ENCODE measurements at regions not wholly inside any gene's neighbourhood (a gene's known extent, or its start where the extent isn't known, plus 50 kb on each side); places are given as distances from the start of the nearest gene placed in this dataset.

GRCh38 chr2:15864176-15864769 lies 76.1 kb upstream of the MYCN start:
- H3K79me2 ChIP-seq (replicated peaks; ENCODE audit: insufficient read depth, low read length), result no peaks in the 10 kb centered on the region
- H3K9me3 ChIP-seq (ENCODE audit: low read length), result no peaks in the 10 kb centered on the region
- no peak overlapping the region for H3K4me2 ChIP-seq (ENCODE audit: low read length)
- H4K20me1 ChIP-seq (ENCODE audit: insufficient read depth), result no peaks in the 10 kb centered on the region
- H3K9me2 ChIP-seq (ENCODE audit: insufficient read depth, low read length), result no peaks in the 10 kb centered on the region
- no peaks in the 10 kb centered on the region for H3K27me3 ChIP-seq (ENCODE audit: insufficient read depth, low read depth, low read length)
- no peaks in the 10 kb centered on the region for H3K36me3 ChIP-seq (ENCODE audit: insufficient read depth, low read length)
- TF ChIP-seq TAF1 (IDR thresholded peaks at IDR 0.05; ENCODE audit: low read depth) (no peak), RAD21 (conservative IDR thresholded peaks at IDR 0.05) (no peak), SMC3 (conservative IDR thresholded peaks at IDR 0.05; ENCODE audit: poor library complexity) (no peak)
- H3F3A ChIP-seq (ENCODE audit: insufficient read depth, low read length, poor library complexity, severe bottlenecking), result no peaks in the 10 kb centered on the region
- no peak overlapping the region for H2AFZ ChIP-seq (ENCODE audit: low read depth, low read length)
- H3K4me3 ChIP-seq (ENCODE audit: low read length), result no peak overlapping the region
- no peak overlapping the region for H3K9ac ChIP-seq (ENCODE audit: low read length)
- no peak overlapping the region for H3K27ac ChIP-seq (ENCODE audit: low read length)

GRCh38 chr2:15865923-15866322 lies 74.4 kb upstream of the MYCN start:
- H3K36me3 ChIP-seq (ENCODE audit: insufficient read depth, low read length), result no peaks in the 10 kb centered on the region

More at GRCh38 chr2:15865923-15866322, 74.4 kb upstream of the MYCN start:
- no peak overlapping the region for H3K4me2 ChIP-seq (ENCODE audit: low read length)
- H4K20me1 ChIP-seq (ENCODE audit: insufficient read depth), result no peaks in the 10 kb centered on the region
- no peaks in the 10 kb centered on the region for H3K27me3 ChIP-seq (ENCODE audit: insufficient read depth, low read depth, low read length)
- no peaks in the 10 kb centered on the region for H3K9me2 ChIP-seq (ENCODE audit: insufficient read depth, low read length)
- no peaks in the 10 kb centered on the region for H3K79me2 ChIP-seq (replicated peaks; ENCODE audit: insufficient read depth, low read length)
- H2AFZ ChIP-seq (ENCODE audit: low read depth, low read length), result no peak overlapping the region
- H3K9ac ChIP-seq (ENCODE audit: low read length), result no peak overlapping the region
- no peak overlapping the region for H3K4me3 ChIP-seq (ENCODE audit: low read length)
- H3K27ac ChIP-seq (ENCODE audit: low read length), result no peak overlapping the region
- no peaks in the 10 kb centered on the region for H3K9me3 ChIP-seq (ENCODE audit: low read length)
- H3F3A ChIP-seq (ENCODE audit: insufficient read depth, low read length, poor library complexity, severe bottlenecking), result no peaks in the 10 kb centered on the region
- TF ChIP-seq SMC3 (conservative IDR thresholded peaks at IDR 0.05; ENCODE audit: poor library complexity) (no peak), MXI1 (conservative IDR thresholded peaks at IDR 0.05; ENCODE audit: poor library complexity, severe bottlenecking) (no peak), TAF1 (IDR thresholded peaks at IDR 0.05; ENCODE audit: low read depth) (no peak), EZH2 (IDR thresholded peaks at IDR 0.05; ENCODE audit: borderline replicate concordance, insufficient read depth, low read length, poor library complexity, severe bottlenecking) (no peak), POLR2AphosphoS5 (IDR thresholded peaks at IDR 0.05) (no peak), EP300 (conservative IDR thresholded peaks at IDR 0.05; ENCODE audit: poor library complexity, severe bottlenecking) (no peak), RAD21 (conservative IDR thresholded peaks at IDR 0.05) (no peak)
- TF ChIP-seq, protein P1, sequence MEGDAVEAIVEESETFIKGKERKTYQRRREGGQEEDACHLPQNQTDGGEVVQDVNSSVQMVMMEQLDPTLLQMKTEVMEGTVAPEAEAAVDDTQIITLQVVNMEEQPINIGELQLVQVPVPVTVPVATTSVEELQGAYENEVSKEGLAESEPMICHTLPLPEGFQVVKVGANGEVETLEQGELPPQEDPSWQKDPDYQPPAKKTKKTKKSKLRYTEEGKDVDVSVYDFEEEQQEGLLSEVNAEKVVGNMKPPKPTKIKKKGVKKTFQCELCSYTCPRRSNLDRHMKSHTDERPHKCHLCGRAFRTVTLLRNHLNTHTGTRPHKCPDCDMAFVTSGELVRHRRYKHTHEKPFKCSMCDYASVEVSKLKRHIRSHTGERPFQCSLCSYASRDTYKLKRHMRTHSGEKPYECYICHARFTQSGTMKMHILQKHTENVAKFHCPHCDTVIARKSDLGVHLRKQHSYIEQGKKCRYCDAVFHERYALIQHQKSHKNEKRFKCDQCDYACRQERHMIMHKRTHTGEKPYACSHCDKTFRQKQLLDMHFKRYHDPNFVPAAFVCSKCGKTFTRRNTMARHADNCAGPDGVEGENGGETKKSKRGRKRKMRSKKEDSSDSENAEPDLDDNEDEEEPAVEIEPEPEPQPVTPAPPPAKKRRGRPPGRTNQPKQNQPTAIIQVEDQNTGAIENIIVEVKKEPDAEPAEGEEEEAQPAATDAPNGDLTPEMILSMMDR (IDR thresholded peaks at IDR 0.05; ENCODE audit: poor library complexity, severe bottlenecking), result no peak
- TF ChIP-seq, protein P2, sequence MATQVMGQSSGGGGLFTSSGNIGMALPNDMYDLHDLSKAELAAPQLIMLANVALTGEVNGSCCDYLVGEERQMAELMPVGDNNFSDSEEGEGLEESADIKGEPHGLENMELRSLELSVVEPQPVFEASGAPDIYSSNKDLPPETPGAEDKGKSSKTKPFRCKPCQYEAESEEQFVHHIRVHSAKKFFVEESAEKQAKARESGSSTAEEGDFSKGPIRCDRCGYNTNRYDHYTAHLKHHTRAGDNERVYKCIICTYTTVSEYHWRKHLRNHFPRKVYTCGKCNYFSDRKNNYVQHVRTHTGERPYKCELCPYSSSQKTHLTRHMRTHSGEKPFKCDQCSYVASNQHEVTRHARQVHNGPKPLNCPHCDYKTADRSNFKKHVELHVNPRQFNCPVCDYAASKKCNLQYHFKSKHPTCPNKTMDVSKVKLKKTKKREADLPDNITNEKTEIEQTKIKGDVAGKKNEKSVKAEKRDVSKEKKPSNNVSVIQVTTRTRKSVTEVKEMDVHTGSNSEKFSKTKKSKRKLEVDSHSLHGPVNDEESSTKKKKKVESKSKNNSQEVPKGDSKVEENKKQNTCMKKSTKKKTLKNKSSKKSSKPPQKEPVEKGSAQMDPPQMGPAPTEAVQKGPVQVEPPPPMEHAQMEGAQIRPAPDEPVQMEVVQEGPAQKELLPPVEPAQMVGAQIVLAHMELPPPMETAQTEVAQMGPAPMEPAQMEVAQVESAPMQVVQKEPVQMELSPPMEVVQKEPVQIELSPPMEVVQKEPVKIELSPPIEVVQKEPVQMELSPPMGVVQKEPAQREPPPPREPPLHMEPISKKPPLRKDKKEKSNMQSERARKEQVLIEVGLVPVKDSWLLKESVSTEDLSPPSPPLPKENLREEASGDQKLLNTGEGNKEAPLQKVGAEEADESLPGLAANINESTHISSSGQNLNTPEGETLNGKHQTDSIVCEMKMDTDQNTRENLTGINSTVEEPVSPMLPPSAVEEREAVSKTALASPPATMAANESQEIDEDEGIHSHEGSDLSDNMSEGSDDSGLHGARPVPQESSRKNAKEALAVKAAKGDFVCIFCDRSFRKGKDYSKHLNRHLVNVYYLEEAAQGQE (IDR thresholded peaks at IDR 0.05; ENCODE audit: borderline replicate concordance), result no peak
